HG03432 (cell line): ENCODE measurements at regions not wholly inside any gene's neighbourhood (a gene's known extent, or its start where the extent isn't known, plus 50 kb on each side); places are given as distances from the start of the nearest gene placed in this dataset.
"Not testable (repeated sequence)": the region's sequence is repeated elsewhere in the genome, so short reads cannot be mapped to it uniquely, and the experiment has no call there.

Experiments used
- ATAC-seq: cut with Tn5 transposase; IDR thresholded peaks from one replicate; pipeline ENCODE4 v1.9.1; 2021; ENCODE audit warnings: mild to moderate bottlenecking, moderate library complexity; ENCODE audit not compliant: unreplicated experiment

- ATAC-seq, result no peak
These were observed 239.7 kb downstream of the EMX2 start for GRCh38 chr10:117782276-117782675.

DNA sequence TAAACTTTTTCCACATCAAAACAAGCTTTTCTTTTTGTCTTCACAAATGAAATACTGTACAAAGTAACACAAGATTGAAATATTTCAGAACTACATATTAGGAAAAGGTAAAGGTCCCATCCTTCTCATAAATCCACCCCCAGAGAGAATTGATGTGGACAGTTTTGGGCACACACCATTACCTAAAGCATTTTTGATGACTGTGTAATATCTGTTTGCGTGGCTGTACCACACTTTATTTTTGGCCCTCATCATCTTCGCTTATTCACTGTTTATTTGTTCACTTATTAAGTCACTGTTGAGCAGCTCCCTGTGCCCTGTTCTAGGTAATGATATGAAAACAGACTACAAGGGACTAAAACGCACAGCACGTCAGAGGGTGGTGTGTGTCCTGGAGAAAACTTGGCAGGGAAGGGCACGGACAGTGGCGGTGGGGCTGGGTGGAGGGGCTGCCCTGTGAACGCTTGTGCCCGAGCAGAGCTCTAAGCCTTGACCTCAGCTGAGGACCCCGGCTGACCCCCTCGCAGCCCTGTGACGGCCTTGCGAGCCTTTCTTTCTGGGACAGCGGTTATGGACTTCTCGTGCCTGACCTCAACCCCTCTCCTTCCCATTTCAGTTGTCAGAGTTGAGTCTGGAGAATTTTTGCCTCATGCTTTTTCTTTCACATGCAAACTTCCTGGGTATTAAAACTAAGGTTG is 241.3 kb downstream of the EMX2 start:
- no peak for ATAC-seq

DNA sequence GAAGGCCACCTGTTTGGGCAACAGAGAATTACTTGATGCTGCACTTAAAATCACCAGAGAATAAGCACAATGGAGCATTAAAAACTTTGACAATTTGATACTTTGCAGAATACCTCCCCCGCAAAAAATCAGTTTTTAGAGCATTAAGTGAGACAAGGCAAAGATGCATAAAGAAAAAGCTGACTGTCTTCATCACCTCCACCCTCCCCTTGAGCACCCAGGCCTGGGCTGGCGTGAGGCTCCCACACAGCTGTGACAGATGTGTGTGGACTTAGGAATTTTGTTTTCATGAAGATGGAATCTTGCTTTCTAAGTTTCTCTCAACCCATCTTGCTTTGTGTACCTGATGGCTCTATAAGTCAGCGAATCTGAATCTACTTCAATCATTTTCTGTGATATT is 242.2 kb downstream of the EMX2 start:
- no peak for ATAC-seq

- no peak for ATAC-seq
These were observed 246.4 kb downstream of the EMX2 start for GRCh38 chr10:117788911-117789310.

DNA sequence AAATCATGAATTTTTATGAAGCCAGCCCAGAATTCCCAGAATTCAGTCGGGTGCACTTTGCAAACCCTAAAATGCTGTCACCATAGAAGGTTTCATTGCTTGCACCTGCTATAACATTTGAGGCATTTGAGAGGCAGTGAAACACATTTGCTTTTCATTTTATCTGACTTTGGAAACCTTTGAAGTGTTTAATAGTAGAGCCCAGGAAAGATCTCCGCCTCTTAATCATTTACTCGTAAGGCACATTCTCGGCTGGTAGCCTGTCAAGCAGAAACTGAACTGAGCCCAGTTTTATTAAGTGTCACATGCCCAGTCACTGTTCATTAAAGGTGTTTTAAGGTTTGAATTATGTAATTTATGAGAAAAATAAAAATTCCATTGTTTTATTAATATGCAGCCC is 247.6 kb downstream of the EMX2 start:
- ATAC-seq, result no peak

DNA sequence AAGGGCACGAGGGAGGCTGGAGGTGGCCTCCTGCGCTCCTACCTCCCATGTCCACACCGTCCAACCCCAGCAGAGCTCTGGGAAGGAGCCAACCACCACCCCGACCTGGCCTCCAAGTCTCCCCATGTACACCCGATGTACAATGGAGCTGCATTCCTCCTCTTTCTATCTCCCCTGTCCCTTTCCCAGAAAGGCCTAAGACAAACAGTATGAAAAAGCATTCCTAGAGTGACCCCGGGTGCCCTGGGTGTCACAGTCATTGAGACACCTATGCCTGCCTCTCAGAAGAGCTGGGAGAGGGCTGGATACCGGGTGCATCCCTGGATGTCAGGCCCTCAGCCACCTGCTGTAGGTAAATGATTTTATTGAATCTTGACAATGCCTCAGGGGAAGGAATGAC is 248.1 kb downstream of the EMX2 start:
- no peak for ATAC-seq

DNA sequence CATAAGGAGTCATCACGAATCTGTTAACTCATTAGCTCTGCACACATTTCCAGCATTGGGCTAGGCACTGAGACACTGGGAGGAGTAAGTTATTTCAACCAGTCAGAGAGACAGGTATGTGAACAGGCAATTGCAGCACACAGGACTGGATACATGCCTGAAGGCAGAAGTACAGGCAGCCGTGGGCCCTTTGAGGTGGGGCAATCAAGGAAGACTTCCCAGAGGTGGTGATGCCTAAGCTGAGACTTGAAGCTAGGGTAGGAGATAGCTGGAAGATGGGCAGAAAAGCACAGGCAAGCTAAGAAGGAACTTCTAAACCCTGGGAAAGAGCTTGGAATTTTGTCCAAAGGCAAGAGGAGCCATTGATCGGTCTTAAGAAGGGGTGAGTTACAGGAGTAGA is 249.7 kb downstream of the EMX2 start:
- ATAC-seq, result no peak

DNA sequence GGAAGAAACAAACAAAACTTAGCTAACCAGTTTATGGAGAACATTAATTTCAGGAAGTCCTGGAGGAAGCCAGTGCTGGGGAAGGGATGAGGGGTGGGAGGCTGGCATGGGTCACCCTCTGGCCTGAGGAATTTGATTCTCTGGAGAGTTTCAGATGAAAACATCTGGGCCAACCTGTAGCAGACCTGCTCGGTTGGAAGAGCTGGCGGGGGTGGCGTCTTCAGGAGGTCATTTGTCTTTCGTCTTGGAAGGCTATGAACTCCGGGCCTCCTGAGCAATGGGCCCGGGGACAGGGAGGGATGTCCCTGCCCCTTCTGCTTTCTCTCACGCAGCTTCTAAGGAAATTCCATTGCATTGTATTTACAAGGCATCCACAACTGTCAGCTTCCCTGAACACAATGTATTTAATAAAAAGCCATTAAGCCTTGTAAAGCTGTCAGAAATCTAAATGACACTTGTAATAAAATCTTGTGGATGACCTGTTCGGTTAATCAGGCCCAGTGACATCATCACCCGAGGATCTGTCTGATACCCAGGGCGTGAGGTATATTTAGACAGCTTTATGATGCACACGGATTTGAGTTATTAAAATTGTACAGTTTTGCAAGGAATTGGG is 250.5 kb downstream of the RAB11FIP2 start:
- no peak for ATAC-seq

DNA sequence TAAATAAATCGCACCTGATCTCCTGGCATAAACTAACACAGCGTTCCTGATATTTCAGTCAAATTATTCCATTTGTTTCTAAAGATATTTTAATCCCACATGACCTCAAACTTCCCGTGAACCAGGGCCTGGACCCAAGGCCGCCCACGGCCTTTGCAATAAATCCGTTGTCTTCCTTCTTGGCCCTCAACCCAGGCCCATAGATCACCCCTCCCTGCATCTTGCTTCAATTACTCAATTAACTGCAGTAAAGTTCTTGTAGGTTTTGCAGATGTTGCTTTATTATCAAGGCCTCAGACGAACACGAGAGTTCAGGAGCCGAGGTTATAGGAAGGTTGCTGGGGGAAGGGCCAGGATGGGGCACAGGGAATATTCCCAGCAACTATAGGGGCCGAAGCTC is 249.4 kb downstream of the RAB11FIP2 start:
- no peak for ATAC-seq

GRCh38 chr10:117801691-117802090 is 245.1 kb downstream of the RAB11FIP2 start:
- no peak for ATAC-seq

DNA sequence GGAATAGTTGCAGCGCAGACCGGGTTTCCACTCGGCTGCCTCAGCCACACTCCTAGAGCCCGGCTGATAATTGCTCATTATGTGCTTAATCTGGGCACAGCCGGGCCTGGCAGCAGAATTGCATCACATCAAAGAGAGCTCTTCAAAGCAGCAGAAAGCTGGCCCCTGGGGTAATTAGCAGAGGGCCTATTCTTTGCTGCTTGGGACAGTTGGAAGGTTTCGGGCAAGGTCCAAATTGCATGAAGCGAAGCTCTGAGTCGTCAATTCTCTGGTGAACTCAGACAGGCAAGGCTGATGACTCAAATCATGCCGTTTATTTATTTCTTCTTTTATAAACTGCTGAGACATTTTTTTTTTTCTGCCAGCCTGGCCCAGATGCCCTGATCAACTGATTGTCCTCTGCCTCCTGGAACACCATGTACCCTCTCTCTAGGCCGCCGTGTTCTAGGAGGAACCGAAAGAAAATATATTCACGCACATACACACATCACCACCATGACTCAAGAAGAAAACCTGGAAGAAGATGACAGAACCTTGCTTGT is 242.2 kb downstream of the RAB11FIP2 start:
- no peak for ATAC-seq

DNA sequence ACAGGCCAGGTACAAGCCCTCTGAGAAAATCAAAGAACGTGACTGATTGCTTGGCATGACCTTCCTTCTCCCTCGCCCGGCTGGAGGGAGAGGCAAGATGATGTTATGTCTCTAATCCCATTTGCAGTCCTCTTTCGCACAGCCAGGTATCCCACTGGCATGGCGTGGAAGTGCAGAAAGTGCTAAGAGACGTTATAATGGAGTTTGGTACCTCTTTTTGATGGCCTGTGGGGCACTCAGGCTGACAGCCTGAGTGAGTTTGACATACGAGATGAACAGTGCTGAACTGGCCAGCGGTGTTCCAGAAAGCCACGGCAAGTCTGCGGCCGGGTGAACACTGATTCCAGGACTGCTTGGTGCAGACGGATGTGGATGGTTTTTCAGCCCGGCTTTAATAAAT is 241.6 kb downstream of the RAB11FIP2 start:
- no peak for ATAC-seq

- ATAC-seq, result no peak
These were observed 239.3 kb downstream of the RAB11FIP2 start for GRCh38 chr10:117807441-117807840.

GRCh38 chr10:117815816-117816215 is 230.9 kb downstream of the RAB11FIP2 start:
- not testable (repeated sequence) for ATAC-seq

DNA sequence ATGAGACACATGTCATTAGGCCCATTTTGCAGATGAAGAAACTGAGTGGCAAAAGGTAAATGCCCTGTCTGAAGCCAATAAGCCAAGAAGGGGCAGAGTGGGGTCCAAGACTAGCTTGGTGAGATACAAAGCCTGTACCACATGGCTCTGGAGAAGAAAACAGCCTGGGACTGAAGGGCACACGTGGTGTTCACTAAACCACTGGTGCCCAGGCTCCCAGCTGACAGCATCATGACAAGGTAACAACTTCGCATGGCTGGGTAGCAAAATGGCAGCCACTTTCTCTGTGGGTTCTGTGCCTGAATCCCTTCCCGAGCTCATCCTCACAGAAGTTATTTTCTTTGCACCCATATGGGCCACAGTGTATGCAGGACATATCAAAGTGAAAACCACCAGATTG is 229.6 kb downstream of the RAB11FIP2 start:
- ATAC-seq, result no peak

DNA sequence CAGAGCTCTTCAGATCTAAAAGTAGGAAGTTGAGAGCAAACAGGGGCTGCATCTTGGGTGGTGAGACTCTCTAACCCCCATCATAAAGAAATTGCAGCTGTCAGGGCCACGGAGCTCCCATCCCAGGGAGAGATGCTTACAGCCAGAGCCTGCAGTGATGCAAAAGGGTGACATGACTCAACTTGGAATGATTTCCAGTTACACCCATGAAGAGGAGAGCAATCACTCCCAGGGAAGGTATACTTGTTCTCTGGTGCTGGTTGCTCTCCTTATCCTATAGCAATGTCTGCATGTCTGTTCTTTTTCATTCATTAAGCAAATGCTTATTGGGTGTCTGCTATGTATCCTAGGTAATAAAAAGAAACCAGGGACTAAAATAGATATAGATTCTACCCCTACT is 228.0 kb downstream of the RAB11FIP2 start:
- no peak for ATAC-seq

GRCh38 chr10:117819304-117819703 is 227.4 kb downstream of the RAB11FIP2 start:
- no peak for ATAC-seq

GRCh38 chr10:117823980-117824379 is 222.8 kb downstream of the RAB11FIP2 start:
- no peak for ATAC-seq

DNA sequence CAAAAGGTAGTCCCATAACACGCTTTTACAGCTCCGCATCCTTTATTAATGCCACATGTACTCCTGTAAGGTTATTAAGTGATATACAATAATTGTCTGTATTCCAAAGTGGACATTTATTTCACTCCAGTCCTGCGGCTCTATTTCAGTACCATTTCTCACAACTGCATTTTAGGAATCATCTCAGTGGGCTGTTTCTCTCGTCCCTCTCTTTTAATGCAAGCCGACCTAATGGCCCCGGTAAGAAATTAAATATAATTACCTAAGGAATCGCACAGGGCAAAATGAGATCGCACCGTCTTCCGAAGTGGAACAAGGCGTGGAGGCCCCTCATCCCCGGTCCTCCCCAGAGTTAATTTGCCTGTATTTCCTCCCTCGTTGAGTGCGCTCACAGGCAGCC is 216.5 kb downstream of the RAB11FIP2 start:
- no peak for ATAC-seq

DNA sequence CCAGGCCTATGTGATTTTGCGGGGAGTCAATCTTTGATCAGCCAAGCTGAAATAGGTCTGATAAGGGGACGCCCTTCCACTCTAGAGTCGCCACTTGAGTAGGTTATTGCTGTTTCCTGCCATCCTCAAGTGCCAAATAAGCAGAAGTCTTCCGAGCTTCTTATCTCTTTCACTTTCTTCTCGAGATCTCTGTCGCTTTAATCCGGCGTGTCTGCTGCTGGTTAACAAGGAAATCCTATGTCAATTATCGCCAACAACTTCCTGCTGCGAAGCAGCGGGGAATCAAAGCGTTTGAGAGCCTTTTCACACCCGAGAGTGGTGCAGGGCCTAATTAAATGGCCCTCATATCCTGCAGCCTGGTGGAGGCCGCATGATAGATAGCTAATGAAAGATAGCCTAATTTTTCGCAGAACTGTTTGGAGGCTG is 215.9 kb downstream of the RAB11FIP2 start:
- ATAC-seq, result no peak

DNA sequence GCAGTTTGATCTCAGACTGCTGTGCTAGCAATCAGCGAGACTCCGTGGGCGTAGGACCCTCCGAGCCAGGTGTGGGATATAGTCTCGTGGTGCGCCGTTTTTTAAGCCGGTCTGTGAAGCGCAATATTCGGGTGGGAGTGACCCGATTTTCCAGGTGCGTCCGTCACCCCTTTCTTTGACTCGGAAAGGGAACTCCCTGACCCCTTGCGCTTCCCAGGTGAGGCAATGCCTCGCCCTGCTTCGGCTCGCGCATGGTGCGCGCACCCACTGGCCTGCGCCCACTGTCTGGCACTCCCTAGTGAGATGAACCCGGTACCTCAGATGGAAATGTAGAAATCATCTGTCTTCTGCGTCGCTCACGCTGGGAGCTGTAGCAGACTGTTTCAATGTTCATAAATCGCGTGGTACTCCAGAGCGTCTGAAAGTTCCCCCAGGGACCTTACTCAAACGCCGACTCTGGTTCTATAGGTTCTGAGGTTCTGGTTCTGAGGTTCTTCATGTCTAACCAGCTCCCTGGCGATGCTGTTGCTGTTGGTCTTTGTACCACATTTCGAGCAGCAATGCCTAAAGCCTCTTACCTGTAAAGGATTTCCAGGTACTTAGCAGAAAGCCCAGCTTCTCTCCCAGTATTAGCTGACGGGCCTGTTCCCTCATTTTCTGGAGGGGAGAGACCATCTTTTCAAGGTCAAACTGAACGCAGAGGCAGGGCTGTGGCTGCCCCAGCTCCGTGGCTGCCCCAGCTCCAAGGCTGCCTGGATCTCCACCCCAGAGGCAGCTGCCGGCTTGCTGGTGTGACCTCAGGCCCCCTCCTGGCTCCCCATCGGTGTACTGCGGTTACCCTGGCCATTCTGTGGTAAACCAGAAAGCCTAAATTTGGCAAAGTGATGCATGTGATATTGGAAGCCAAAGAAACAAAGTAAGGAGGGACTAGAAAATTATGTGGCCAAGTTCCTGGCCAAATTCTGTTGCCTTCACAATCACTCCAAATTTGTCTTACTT is 207.9 kb downstream of the RAB11FIP2 start:
- ATAC-seq, result not testable (repeated sequence)
